OCI-LY7 (cell line): ENCODE measurements at regions not wholly inside any gene's neighbourhood (a gene's known extent, or its start where the extent isn't known, plus 50 kb on each side); places are given as distances from the start of the nearest gene placed in this dataset.
"Not testable (repeated sequence)": the region's sequence is repeated elsewhere in the genome, so short reads cannot be mapped to it uniquely, and the experiment has no call there.

ENCODE experiments used
- BruUV-seq: library from RNA; stranded (reverse); fragments of 400-500 nt; replicated peaks from 2 replicates; lab custom pipeline; 2021; lab: Mats Ljungman, UMichigan
- CTCF ChIA-PET: fragments of 300-600 bp; sonication (Branson Sonifier 250); formaldehyde crosslinking; loops from one replicate; lab custom pipeline; 2022; ENCODE audit warnings: antibody characterized with exemption; ENCODE audit not compliant: unreplicated experiment; lab: Charles Lee
- POLR2A ChIA-PET: fragments of 300-600 bp; sonication (Branson Sonifier 250); formaldehyde crosslinking; loops from one replicate; lab custom pipeline; 2022; ENCODE audit warnings: antibody characterized with exemption; lab: Charles Lee
- DNase-seq: peaks from one replicate; pipeline ENCODE4 v3.0.0-alpha.2; 2015; ENCODE audit warnings: low spot score
- H2AFZ ChIP-seq: fragments of 200-600 bp; sonication (generic), shearing (Covaris generic); 2 replicates; pipeline ENCODE4 v1.6.1; 2014; ENCODE audit warnings: mild to moderate bottlenecking, antibody characterized with exemption, low read length, moderate library complexity
- H3K27ac ChIP-seq: fragments of 200-600 bp; sonication (generic); 2 replicates; pipeline ENCODE4 v1.5.1; 2014; ENCODE audit warnings: mixed run types, low read depth, mild to moderate bottlenecking, moderate library complexity, low read length, inconsistent platforms; ENCODE audit not compliant: poor library complexity, severe bottlenecking
- H3K36me3 ChIP-seq: fragments of 200-600 bp; sonication (generic); 2 replicates; pipeline ENCODE4 v1.6.1; 2014; ENCODE audit warnings: mild to moderate bottlenecking, antibody characterized with exemption, low read length, moderate library complexity, mixed read lengths; ENCODE audit not compliant: insufficient read depth
- H3K4me1 ChIP-seq: fragments of 200-600 bp; sonication (generic); 2 replicates; pipeline ENCODE4 v1.5.1; 2014; ENCODE audit warnings: mild to moderate bottlenecking, low read length; ENCODE audit not compliant: insufficient read depth, poor library complexity, severe bottlenecking
- H3K4me2 ChIP-seq: fragments of 200-600 bp; sonication (generic); 2 replicates; pipeline ENCODE4 v1.6.1; 2014; ENCODE audit warnings: mild to moderate bottlenecking, low read length
- H3K4me3 ChIP-seq: fragments of 200-600 bp; sonication (generic); 2 replicates; pipeline ENCODE4 v1.5.1; 2014; ENCODE audit warnings: mild to moderate bottlenecking, low read depth, low read length; ENCODE audit not compliant: poor library complexity, severe bottlenecking
- H3K79me2 ChIP-seq: fragments of 200-600 bp; sonication (generic); 2 replicates; pipeline ENCODE4 v1.6.1; 2016; ENCODE audit warnings: low read depth, mild to moderate bottlenecking, low read length, moderate library complexity, mixed read lengths; ENCODE audit not compliant: insufficient read depth
- H3K9me2 ChIP-seq: fragments of 200-600 bp; sonication (generic); 2 replicates; pipeline ENCODE4 v1.6.1; 2016; ENCODE audit warnings: mild to moderate bottlenecking, low read length, mixed read lengths; ENCODE audit not compliant: insufficient read depth
- H3K9me3 ChIP-seq: fragments of 200-600 bp; sonication (generic); 2 replicates; pipeline ENCODE4 v1.6.1; 2014; ENCODE audit warnings: mild to moderate bottlenecking, mixed run types, low read length, mixed read lengths
- H4K20me1 ChIP-seq: fragments of 200-600 bp; sonication (generic); 2 replicates; pipeline ENCODE4 v1.6.1; 2014; ENCODE audit warnings: mild to moderate bottlenecking, antibody characterized with exemption, low read length, moderate library complexity, mixed read lengths; ENCODE audit not compliant: insufficient read depth
- EZH2phosphoT487 ChIP-seq: fragments of 200-600 bp; sonication (generic); IDR thresholded peaks from 2 replicates; pipeline ENCODE4 v1.6.1; 2018; ENCODE audit warnings: low read depth, borderline replicate concordance, mild to moderate bottlenecking, mixed run types, antibody characterized with exemption, low read length, moderate library complexity, mixed read lengths
- intact Hi-C: fragments of 100-400 bp; cut with micrococcal nuclease; formaldehyde crosslinking; loops from one replicate; pipeline ENCODE4 v1.10.0; 2022; ENCODE audit not compliant: unreplicated experiment
- TF ChIP-seq, protein P1 (sequence below): fragments of 200-600 bp; sonication (generic); conservative IDR thresholded peaks from 2 replicates; pipeline ENCODE4 v1.5.1; 2014; ENCODE audit warnings: mild to moderate bottlenecking, antibody characterized with exemption, low read length, moderate library complexity, mixed read lengths

DNA sequence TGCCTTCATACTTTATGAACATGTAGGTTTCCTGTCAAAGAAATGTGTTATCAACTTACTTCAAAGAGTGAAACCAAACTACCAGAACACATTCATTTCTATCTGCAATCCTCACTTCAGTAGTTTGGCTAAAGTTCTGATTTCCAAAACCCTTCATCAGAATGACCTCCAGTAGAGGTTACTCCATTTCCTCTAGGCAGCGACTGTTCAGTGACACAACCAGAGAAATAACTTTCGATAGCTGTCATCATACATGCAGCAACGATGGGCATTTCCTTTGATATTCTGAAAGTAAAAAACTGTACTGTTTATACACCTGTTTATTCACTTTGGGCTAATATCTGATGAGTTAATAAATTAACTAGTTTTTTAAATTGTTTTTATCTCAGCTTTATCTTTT, 532.5 kb upstream of the IZUMO3 start:
- no peak for DNase-seq
- Histone ChIP-seq H3K27ac (no peak overlapping the region), H3K9me2 (no peaks in the 10 kb centered on the region), H3K36me3 (no peaks in the 10 kb centered on the region), H3K9me3 (no peaks in the 10 kb centered on the region), H2AFZ (no peak overlapping the region), H3K4me3 (no peak overlapping the region), H3K4me2 (no peak overlapping the region), H3K4me1 (no peaks in the 10 kb centered on the region), H3K79me2 (no peaks in the 10 kb centered on the region), H4K20me1 (no peaks in the 10 kb centered on the region)
- intact Hi-C loops, result no loop called here
- TF ChIP-seq EZH2phosphoT487, result no peak
- TF ChIP-seq, protein P1, sequence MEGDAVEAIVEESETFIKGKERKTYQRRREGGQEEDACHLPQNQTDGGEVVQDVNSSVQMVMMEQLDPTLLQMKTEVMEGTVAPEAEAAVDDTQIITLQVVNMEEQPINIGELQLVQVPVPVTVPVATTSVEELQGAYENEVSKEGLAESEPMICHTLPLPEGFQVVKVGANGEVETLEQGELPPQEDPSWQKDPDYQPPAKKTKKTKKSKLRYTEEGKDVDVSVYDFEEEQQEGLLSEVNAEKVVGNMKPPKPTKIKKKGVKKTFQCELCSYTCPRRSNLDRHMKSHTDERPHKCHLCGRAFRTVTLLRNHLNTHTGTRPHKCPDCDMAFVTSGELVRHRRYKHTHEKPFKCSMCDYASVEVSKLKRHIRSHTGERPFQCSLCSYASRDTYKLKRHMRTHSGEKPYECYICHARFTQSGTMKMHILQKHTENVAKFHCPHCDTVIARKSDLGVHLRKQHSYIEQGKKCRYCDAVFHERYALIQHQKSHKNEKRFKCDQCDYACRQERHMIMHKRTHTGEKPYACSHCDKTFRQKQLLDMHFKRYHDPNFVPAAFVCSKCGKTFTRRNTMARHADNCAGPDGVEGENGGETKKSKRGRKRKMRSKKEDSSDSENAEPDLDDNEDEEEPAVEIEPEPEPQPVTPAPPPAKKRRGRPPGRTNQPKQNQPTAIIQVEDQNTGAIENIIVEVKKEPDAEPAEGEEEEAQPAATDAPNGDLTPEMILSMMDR, result no peak
- BruUV-seq, result no TSS peak
- ChIA-PET POLR2A (interaction anchor here (0.9 kb wide), 1 partner anchor 8 kb away, joined by 3 read pairs; no protein-coding TSS in a partner anchor), CTCF (no interaction called here)

DNA sequence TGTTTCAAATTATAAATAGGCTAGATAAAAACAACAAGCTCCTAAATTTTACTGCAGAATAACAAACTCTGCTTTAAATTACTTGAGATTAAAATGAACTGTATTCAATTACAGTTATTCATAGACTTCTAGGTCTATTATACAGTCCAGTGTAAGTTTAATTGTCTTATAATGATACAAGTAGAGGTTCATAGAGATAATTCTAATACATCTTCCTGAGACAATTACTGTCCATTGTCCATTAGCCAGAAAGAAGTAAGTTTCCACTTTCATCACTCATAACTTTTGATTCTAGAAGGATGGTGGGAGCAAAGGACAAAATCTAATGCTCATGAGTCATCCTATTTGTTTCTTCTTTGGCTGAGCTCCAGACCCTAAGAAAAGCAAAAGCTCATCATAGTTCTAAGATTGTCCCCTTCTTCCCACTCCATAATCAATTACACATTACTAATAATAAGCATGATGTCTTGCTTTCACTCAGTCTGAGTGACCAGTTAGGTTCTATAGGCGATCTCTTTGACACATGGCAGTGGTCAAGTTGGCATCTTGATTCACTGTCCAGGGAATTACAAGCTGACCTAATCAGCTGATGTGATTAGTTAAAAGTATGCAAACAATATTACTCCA, 502.5 kb upstream of the IZUMO3 start:
- TF ChIP-seq, protein P1, result no peak
- TF ChIP-seq EZH2phosphoT487, result no peak
- BruUV-seq, result no TSS peak
- H3K4me1 ChIP-seq, result no peaks in the 10 kb centered on the region
- H4K20me1 ChIP-seq, result no peaks in the 10 kb centered on the region
- no peak overlapping the region for H2AFZ ChIP-seq
- H3K36me3 ChIP-seq, result no peaks in the 10 kb centered on the region
- ChIA-PET POLR2A (interaction anchor here (0.6 to 0.8 kb wide), 2 partner anchors 39 to 527 kb away, joined by 3 read pairs; no protein-coding TSS in a partner anchor), CTCF (no interaction called here)
- DNase-seq, result no peak
- H3K4me2 ChIP-seq, result no peak overlapping the region
- H3K79me2 ChIP-seq, result no peaks in the 10 kb centered on the region
- no peak overlapping the region for H3K4me3 ChIP-seq
- no peaks in the 10 kb centered on the region for H3K9me3 ChIP-seq
- H3K27ac ChIP-seq, result no peak overlapping the region
- no peaks in the 10 kb centered on the region for H3K9me2 ChIP-seq
- intact Hi-C loops, result no loop called here

DNA sequence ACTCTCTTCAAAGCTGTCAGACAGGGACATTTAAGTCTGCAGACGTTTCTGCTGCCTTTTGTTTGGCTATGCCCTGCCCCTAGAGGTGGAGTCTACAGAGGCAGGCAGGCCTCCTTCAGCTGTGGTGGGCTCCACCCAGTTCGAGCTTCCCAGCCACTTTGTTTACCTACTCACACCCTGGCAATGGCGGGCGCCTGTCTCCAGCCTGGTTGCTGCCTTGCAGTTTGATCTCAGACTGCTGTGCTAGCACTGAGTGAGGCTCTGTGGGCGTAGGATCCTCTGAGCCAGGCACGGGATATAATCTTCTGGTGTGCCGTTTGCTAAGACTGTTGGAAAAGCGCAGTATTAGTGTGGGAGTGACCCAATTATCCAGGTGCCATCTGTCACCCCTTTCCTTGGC, 499.8 kb upstream of the IZUMO3 start:
- POLR2A ChIA-PET, H3K36me3 ChIP-seq, CTCF ChIA-PET, intact Hi-C loops, H3K9me2 ChIP-seq, H3K79me2 ChIP-seq, H3K4me1 ChIP-seq, DNase-seq, H2AFZ ChIP-seq, BruUV-seq, H3K27ac ChIP-seq, H3K4me3 ChIP-seq, H3K9me3 ChIP-seq, H4K20me1 ChIP-seq, H3K4me2 ChIP-seq: not testable (repeated sequence)
